PC-3 (cell line): ENCODE measurements at regions not wholly inside any gene's neighbourhood (a gene's known extent, or its start where the extent isn't known, plus 50 kb on each side); places are given as distances from the start of the nearest gene placed in this dataset.

Source experiments
- CTCF ChIP-seq: fragments of 300-600 bp; sonication (generic); conservative IDR thresholded peaks from 2 replicates; pipeline ENCODE4 v1.5.1; 2017; ENCODE audit warnings: antibody characterized with exemption, low read depth, mild to moderate bottlenecking, low read length
- EZH2 ChIP-seq: fragments of 300-600 bp; sonication (generic); IDR thresholded peaks from one replicate; pipeline ENCODE4 v1.6.1; 2017; ENCODE audit warnings: antibody characterized with exemption, mild to moderate bottlenecking, low read length; ENCODE audit not compliant: unreplicated experiment
- EZH2phosphoT487 ChIP-seq: fragments of 300-600 bp; sonication (generic); IDR thresholded peaks from 2 replicates; pipeline ENCODE4 v1.6.1; 2018; ENCODE audit warnings: mild to moderate bottlenecking, antibody characterized with exemption, low read length, borderline replicate concordance

- TF ChIP-seq CTCF (no peak), EZH2phosphoT487 (no peak), EZH2 (no peak)
Measured at GRCh38 chr18:34611904-34612303, 98.2 kb upstream of the DTNA start.
